HG03439 (cell line): ENCODE measurements at regions not wholly inside any gene's neighbourhood (a gene's known extent, or its start where the extent isn't known, plus 50 kb on each side); places are given as distances from the start of the nearest gene placed in this dataset.
"Not testable (repeated sequence)": the region's sequence is repeated elsewhere in the genome, so short reads cannot be mapped to it uniquely, and the experiment has no call there.

ENCODE experiments used
- ATAC-seq: cut with Tn5 transposase; IDR thresholded peaks from one replicate; pipeline ENCODE4 v1.9.1; 2021; ENCODE audit warnings: mild to moderate bottlenecking, moderate library complexity; ENCODE audit not compliant: unreplicated experiment

DNA sequence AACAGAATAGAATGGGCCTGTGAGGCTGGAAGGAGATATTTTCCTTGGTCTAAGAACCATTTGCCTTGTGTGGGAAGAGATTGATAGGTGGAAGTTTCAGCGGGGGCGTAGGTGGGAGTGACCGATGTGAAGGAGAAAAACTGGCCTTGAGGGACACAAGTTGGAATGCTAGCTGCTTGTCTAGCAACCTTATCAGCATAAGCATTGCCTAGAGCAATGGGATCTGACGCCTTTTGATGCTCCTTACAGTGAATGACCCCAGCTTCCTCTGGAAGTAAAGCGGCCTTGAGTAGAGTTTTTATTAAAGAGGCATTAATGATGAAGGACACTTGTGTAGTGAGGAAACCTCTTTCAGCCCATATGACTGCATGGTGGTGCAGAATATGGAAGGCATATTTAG is 843.8 kb upstream of the ANO3 start:
- not testable (repeated sequence) for ATAC-seq

DNA sequence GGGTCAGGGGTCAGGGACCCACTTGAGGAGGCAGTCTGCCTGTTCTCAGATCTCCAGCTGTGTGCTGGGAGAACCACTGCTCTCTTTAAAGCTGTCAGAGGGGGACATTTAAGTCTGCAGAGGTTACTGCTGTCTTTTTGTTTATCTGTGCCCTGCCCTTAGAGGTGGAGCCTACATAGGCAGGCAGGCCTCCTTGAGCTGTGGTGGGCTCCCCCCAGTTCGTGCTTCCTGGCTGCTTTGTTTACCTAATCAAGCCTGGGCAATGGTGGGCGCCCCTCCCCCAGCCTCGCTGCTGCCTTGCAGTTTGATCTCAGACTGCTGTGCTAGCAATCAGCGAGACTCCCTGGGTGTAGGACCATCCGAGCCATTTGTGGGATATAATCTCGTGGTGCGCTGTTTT is 830.5 kb upstream of the ANO3 start:
- ATAC-seq, result not testable (repeated sequence)

GRCh38 chr11:25515576-25515975 is 816.4 kb upstream of the ANO3 start:
- no peak for ATAC-seq

- ATAC-seq, result no peak
These were observed 811.5 kb upstream of the ANO3 start for GRCh38 chr11:25520459-25520858.

DNA sequence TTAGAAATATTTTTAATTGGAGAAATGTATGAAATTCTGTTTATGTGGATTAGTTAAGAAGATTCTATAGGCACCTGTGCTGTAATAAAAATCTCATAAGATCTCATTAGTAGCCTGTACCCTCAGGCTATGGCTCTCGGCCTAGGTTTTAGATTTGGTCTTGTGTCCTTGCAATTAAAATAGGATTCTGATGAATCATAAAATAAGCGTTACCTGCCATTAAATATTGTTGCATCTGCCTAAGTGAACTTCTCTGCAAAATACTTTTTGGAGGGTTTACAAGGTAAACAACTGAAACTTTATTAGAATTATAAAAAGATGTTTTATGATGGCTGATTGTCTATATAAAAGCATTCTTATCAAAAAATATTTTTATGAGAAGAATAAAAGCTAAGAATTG is 804.1 kb upstream of the ANO3 start:
- no peak for ATAC-seq

GRCh38 chr11:25529572-25529971 is 802.4 kb upstream of the ANO3 start:
- ATAC-seq, result no peak

DNA sequence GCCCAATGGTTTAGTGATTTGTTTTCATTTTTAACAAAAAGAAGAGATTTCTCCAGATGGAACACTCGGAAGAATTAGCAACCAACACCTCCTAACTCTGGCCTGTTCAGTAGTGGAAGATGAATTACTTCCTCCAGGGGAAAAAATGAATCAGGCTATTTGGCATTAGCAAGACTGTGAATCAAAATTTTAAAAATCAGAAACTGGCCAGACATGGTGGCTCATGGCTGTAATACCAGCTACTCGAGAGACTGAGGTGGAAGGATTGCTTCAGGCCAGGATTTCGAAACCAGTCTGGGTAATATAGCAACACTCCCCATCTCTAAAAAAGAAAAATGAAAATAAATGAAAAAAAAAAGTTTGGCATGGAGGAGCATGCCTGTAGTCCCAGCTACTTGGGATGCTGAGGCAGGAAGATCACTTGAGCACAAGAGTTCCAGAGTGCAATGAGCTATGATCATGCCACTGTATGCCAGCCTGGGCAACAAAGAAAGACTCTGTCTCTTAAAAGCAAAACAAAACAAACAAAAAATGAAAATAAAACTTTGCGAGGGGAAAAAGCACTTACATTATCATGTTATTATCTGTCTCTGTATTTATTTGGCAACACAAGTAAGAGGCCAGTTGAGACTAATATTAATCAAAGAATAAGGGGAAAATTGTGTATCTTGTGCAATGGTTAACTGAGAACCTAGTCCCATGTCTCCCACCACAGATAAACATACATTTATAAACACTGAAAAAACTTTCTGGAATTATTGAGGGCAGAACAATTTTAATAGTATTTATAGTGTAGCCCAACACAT is 796.3 kb upstream of the ANO3 start:
- no peak for ATAC-seq

DNA sequence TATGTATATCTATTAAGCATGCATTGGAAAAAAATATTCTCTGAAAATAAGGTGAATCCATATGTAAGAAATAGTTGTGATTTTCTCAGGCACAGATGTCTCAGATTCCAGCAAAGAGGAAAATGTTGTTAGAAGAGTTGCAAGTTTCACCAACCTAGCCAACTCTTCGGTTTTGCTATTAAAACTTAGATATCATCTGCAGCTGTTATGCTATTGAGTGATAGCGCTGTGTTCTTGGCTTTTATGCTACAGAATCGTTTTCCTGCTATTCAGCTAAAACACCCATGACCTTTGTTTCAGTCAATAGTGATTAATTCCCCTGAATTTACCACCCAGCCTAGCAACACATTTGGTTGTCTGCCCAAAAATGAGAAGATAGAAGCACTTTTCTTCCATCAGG is 795.6 kb upstream of the ANO3 start:
- no peak for ATAC-seq

GRCh38 chr11:25537393-25537792 is 794.5 kb upstream of the ANO3 start:
- no peak for ATAC-seq

- ATAC-seq, result no peak
These were observed 784.6 kb upstream of the ANO3 start for GRCh38 chr11:25547292-25547691.

- no peak for ATAC-seq
These were observed 769.5 kb upstream of the ANO3 start for GRCh38 chr11:25562417-25562816.

GRCh38 chr11:25565846-25566245 is 766.1 kb upstream of the ANO3 start:
- ATAC-seq, result no peak

DNA sequence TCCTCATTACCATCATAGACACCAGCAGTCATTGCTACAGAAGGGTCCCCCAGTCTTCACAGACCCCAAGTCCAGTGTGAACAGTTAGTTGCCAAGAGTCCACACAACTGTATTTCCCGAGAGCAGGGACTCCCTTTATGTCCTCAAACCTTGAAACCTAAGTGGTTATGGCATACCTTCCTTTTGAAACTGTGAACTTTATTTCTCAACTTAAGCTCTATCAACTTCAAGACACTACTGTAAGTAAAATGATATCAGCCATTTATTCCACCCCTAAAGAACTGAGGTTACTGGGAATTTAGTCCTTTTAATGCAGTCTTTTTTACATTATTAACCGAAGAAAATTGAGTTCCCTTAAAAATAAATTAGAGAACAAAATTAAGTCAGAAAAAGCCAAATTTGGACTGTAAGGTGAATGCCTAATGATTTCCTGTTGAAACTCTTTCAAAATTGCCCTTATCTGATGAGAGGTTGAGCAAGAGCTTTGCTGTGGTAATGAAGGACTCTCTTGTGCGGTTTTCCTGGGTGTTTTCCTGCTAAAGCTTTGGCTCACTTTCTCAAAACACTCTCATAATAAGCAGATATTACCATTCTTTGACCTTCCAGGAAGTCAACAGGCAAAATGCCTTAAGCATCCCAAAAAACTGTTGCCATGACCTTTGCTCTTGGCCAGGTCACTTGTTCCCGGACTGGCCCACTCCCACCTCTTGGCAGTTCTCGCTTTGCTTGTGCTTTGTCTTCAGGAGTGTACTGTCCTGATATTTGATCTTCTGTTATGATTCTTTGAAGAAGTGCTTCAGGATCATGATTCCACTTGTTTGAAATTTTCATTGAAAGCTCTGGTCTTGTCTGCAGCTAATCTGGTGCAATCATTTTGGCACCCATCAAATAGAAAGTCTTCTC is 765.4 kb upstream of the ANO3 start:
- no peak for ATAC-seq

DNA sequence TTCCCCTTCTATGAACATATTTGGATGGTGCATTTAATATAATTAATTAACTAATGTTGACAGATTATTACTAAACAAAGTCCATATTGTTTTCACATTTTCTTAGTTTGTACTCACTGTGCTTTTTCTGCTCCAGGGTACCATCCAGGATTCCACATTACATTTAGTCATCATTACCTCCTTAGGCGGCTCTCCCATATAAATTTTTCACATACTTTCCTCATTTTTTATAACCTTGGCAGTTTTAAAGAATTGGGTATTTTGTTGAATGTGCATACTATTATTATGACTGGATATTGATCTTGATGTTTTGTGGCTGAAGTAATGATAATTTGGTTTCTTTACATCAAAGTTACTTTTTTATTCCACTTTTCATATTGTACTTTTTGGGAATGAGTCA is 755.6 kb upstream of the ANO3 start:
- no peak for ATAC-seq

GRCh38 chr11:25579554-25579953 is 752.4 kb upstream of the ANO3 start:
- not testable (repeated sequence) for ATAC-seq

DNA sequence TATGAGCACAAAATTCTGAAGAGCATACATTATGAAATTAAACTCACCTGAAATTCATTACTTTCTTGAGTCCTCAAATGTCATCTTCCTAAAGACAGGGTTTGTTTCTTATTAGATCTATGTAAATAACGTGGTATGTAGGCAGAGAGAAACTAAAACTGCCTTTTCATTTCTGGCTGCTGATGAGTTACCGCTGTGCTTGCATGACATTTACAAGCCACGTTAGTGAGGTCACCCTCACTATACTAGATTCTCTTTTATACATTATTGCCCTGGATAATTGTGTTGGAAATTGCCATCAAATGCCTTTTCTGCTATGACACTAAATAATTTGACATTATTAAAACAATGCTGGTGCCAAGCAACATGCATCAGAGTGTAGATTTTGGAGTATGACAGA is 748.3 kb upstream of the ANO3 start:
- ATAC-seq, result no peak

DNA sequence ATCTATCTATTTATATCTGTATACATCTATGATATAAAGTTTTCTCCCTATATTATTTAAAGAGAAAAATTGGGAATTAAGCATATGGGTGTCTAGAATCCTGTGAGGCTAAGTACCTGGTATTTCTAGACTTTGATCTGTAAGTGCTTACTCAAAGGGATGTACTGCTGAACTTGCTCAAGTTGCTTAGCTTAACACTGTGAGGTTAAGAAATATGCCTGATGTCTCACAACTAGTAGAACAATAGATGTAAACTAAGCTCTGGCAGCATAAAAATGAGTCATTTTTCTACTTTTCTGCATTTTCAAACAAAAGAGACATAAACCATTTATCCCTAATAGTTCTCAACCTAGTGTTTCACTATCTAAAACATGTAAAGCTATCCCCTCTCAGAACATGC is 744.4 kb upstream of the ANO3 start:
- ATAC-seq, result no peak

- ATAC-seq, result no peak
These were observed 738.7 kb upstream of the ANO3 start for GRCh38 chr11:25593221-25593620.

GRCh38 chr11:25596701-25597100 is 735.2 kb upstream of the ANO3 start:
- ATAC-seq, result no peak

- no peak for ATAC-seq
These were observed 734.2 kb upstream of the ANO3 start for GRCh38 chr11:25597696-25598095.

DNA sequence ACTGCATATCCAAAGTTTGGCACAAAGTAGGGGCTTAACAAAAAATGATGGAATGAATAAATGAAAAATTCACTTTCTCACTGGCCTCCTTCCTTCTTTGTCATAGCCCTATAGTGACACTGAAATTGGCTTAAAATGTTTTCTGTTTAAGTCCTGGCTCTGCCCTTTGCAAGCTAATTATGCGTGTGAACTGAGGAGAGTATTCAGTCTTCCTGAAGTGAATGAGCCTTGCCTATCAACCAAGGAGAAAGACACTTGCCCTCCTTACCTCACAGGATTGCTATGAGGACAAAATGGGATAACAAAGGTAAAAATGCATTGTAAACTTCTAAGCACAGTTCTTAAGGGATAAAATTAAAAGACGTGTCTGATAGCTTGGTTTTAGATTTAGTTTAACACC is 729.8 kb upstream of the ANO3 start:
- no peak for ATAC-seq

GRCh38 chr11:25602959-25603358 is 729.0 kb upstream of the ANO3 start:
- ATAC-seq, result no peak
